ENCODE measurements at regions not wholly inside any gene's neighbourhood (a gene's known extent, or its start where the extent isn't known, plus 50 kb on each side); places are given as distances from the start of the nearest gene placed in this dataset.
"Not testable (repeated sequence)": the region's sequence is repeated elsewhere in the genome, so short reads cannot be mapped to it uniquely, and the experiment has no call there.

DNA sequence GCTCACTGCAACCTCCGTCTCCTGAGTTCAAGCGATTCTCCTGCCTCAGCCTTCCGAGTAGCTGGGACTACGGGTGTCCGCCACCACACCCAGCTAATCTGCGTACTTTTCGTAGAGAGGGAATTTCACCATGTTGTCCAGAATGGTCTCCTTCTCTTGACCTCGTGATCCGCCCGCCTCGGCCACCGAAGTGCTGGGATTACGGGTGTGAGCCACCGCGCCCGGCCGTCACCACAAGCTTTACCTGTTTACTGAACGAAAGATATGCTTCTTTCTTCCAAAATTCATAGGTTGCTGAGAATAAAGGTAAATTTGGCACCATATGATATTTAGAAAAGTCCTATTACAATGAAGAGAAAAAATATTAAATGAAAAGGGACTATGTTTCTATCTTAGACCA, 333.5 kb upstream of the EPHA6 start:
- H3K27ac ChIP-seq (ENCODE audit: insufficient read depth in 1 of 2, low read depth in 1 of 2, low read length in 2 of 2, poor library complexity in 1 of 2, severe bottlenecking in 2 of 2) = no peak overlapping the region
- POLR2A ChIA-PET = no interaction called here
- DNase-seq = no peak
- H3K27me3 ChIP-seq (replicated peaks in 2 of 5; ENCODE audit: control insufficient read depth in 4 of 5, insufficient read depth in 5 of 5, low read length in 4 of 5) = no peaks in the 10 kb centered on the region
- H3K4me3 ChIP-seq (ENCODE audit: control insufficient read depth in 1 of 7, extremely low read depth in 1 of 7, insufficient read depth in 4 of 7, low read depth in 2 of 7, low read length in 6 of 7) = no peak overlapping the region
- WGBS (ENCODE audit: insufficient coverage) = 97% methylated on average over 18 of the region's 18 CpGs
- CTCF ChIA-PET = no interaction called here
- H3K4me1 ChIP-seq (ENCODE audit: control extremely low read depth in 1 of 4, control insufficient read depth in 4 of 4, insufficient read depth in 4 of 4, low read length in 3 of 4) = no peaks in the 10 kb centered on the region
- no peaks in the 10 kb centered on the region for H3K9me3 ChIP-seq (ENCODE audit: control extremely low read depth in 1 of 5, control insufficient read depth in 4 of 5, insufficient read depth in 2 of 5, low read depth in 1 of 5, low read length in 4 of 5)
- no peaks in the 10 kb centered on the region for H3K36me3 ChIP-seq (ENCODE audit: control insufficient read depth in 4 of 4, insufficient read depth in 4 of 4, low read length in 3 of 4)

DNA sequence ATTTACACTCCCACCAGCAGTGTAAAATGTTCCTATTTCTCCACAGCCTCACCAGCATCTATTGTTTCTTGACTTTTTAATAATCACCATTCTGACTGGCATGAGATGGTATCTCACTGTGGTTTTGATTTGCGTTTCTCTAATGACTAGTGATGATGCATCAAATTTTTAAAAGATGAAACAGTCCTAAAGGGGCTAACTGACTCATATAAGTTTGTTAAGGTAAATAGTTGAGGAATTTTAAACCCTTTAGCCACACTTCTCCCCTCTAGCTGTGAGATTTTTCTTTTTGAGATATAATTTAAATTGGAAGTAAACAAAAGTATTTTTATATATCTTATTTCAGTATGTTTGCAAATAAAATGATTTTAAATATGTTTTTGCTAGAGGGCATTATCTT, 331.2 kb upstream of the EPHA6 start:
- H3K9me3 ChIP-seq (ENCODE audit: control extremely low read depth in 1 of 5, control insufficient read depth in 4 of 5, insufficient read depth in 2 of 5, low read depth in 1 of 5, low read length in 4 of 5); H3K4me3 ChIP-seq (ENCODE audit: control insufficient read depth in 1 of 7, extremely low read depth in 1 of 7, insufficient read depth in 4 of 7, low read depth in 2 of 7, low read length in 6 of 7); H3K36me3 ChIP-seq (ENCODE audit: control insufficient read depth in 4 of 4, insufficient read depth in 4 of 4, low read length in 3 of 4); H3K4me1 ChIP-seq (ENCODE audit: control extremely low read depth in 1 of 4, control insufficient read depth in 4 of 4, insufficient read depth in 4 of 4, low read length in 3 of 4); CTCF ChIA-PET; H3K27ac ChIP-seq (ENCODE audit: insufficient read depth in 1 of 2, low read depth in 1 of 2, low read length in 2 of 2, poor library complexity in 1 of 2, severe bottlenecking in 2 of 2); H3K27me3 ChIP-seq (replicated peaks in 2 of 5; ENCODE audit: control insufficient read depth in 4 of 5, insufficient read depth in 5 of 5, low read length in 4 of 5); DNase-seq; POLR2A ChIA-PET: not testable (repeated sequence)
- WGBS (ENCODE audit: insufficient coverage) = no CpG with 5 or more reads among the region's 1 CpG

DNA sequence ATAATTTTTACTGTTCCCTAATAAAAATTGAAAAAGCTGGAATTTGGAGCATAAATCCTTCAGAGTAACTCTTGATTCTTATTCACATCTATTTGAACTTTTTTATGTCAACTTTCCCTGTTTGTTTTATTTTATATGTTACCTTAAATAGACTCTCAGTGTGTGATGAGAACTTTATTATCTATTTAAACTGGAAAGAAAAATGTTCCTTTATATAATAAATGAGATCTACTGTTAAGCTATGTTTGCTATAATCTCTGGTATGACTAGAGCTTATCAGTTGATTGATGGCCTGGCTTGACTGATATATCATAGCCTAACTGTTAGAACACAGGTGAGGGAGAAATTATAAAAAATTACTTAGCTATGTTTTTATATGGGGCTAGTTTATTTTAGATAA, 330.6 kb upstream of the EPHA6 start:
- no peaks in the 10 kb centered on the region for H3K27me3 ChIP-seq (replicated peaks in 2 of 5; ENCODE audit: control insufficient read depth in 4 of 5, insufficient read depth in 5 of 5, low read length in 4 of 5)
- no peaks in the 10 kb centered on the region for H3K4me1 ChIP-seq (ENCODE audit: control extremely low read depth in 1 of 4, control insufficient read depth in 4 of 4, insufficient read depth in 4 of 4, low read length in 3 of 4)
- H3K27ac ChIP-seq (ENCODE audit: insufficient read depth in 1 of 2, low read depth in 1 of 2, low read length in 2 of 2, poor library complexity in 1 of 2, severe bottlenecking in 2 of 2) = no peak overlapping the region
- no peak for DNase-seq
- ChIA-PET POLR2A (no interaction called here), CTCF (no interaction called here)
- no peak overlapping the region for H3K4me3 ChIP-seq (ENCODE audit: control insufficient read depth in 1 of 7, extremely low read depth in 1 of 7, insufficient read depth in 4 of 7, low read depth in 2 of 7, low read length in 6 of 7)
- no peaks in the 10 kb centered on the region for H3K36me3 ChIP-seq (ENCODE audit: control insufficient read depth in 4 of 4, insufficient read depth in 4 of 4, low read length in 3 of 4)
- H3K9me3 ChIP-seq (ENCODE audit: control extremely low read depth in 1 of 5, control insufficient read depth in 4 of 5, insufficient read depth in 2 of 5, low read depth in 1 of 5, low read length in 4 of 5) = no peaks in the 10 kb centered on the region

DNA sequence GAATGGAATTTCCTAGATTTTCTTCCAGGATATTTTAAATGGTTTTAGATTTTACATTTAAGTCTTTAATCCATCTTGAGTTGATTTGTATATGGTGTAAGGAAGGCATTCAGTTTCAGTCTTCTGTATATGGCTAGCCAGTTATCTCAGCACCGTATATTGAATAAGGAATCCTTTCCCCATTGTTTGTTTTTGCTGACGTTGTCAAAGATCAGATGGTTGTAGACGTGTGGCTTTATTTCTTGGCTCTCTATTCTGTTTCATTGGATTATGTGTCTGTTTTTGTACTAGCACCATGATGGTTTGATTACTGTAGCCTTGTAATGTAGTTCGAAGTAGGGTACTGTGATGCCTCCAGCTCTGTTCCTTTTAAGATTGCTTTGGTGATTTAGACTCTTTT, 325.7 kb upstream of the EPHA6 start:
- Histone ChIP-seq H3K4me3 (ENCODE audit: control insufficient read depth in 1 of 7, extremely low read depth in 1 of 7, insufficient read depth in 4 of 7, low read depth in 2 of 7, low read length in 6 of 7) (no peak overlapping the region), H3K27me3 (replicated peaks in 2 of 5; ENCODE audit: control insufficient read depth in 4 of 5, insufficient read depth in 5 of 5, low read length in 4 of 5) (no peaks in the 10 kb centered on the region), H3K27ac (ENCODE audit: insufficient read depth in 1 of 2, low read depth in 1 of 2, low read length in 2 of 2, poor library complexity in 1 of 2, severe bottlenecking in 2 of 2) (no peak overlapping the region), H3K4me1 (ENCODE audit: control extremely low read depth in 1 of 4, control insufficient read depth in 4 of 4, insufficient read depth in 4 of 4, low read length in 3 of 4) (no peaks in the 10 kb centered on the region), H3K36me3 (ENCODE audit: control insufficient read depth in 4 of 4, insufficient read depth in 4 of 4, low read length in 3 of 4) (no peaks in the 10 kb centered on the region), H3K9me3 (ENCODE audit: control extremely low read depth in 1 of 5, control insufficient read depth in 4 of 5, insufficient read depth in 2 of 5, low read depth in 1 of 5, low read length in 4 of 5) (peaks cover 0 to 7% (median 0%) of the 10 kb centered on the region in 5 experiments)
- ChIA-PET CTCF (no interaction called here), POLR2A (no interaction called here)
- no peak for DNase-seq
- WGBS (ENCODE audit: insufficient coverage) = 92% methylated on average over 4 of the region's 4 CpGs

DNA sequence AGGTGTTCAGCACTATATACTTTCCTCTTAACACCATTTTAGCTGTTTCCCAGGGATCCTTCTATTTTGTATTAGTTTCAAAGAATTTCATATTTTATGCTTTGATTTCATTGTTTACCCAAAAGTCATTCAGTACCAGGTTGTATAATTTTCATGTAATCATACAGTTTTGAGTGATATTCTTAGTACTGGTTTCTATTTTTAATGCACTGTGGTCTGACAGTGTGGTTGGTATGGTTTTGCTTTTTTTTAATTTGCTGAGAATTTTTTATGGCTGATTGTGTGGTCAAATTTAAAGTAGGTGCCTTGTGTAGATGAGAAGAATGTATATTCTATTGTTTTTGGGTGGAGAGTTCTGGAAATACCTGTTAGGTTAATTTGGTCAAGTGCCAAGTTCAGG, 323.4 kb upstream of the EPHA6 start:
- POLR2A ChIA-PET = no interaction called here
- CTCF ChIA-PET = no interaction called here

DNA sequence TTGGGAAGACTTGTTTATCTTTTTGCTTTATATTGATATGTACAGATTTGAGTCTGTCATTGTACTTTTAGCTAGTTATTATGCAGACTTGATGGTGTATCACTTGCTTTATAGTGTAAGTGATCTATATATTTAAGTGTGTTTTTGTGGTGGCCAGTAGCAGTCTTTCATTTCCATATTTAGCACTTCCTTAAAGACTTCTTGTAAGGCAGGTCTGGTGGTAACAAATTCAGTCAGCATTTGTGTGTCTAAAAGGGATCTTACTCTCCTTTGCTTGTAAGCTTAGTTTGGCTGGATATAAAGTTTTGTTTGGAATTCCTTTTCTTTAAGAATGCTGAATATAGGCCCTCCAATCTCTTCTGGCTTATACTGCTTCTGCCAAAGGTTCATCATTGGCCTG, 322.5 kb upstream of the EPHA6 start:
- CTCF ChIA-PET = no interaction called here

More for the DNA sequence above, 323.4 kb upstream of the EPHA6 start:
- no peaks in the 10 kb centered on the region for H3K27me3 ChIP-seq (replicated peaks in 2 of 5; ENCODE audit: control insufficient read depth in 4 of 5, insufficient read depth in 5 of 5, low read length in 4 of 5)
- H3K4me3 ChIP-seq (ENCODE audit: control insufficient read depth in 1 of 7, extremely low read depth in 1 of 7, insufficient read depth in 4 of 7, low read depth in 2 of 7, low read length in 6 of 7) = no peak overlapping the region
- no peaks in the 10 kb centered on the region for H3K4me1 ChIP-seq (ENCODE audit: control extremely low read depth in 1 of 4, control insufficient read depth in 4 of 4, insufficient read depth in 4 of 4, low read length in 3 of 4)
- no peaks in the 10 kb centered on the region for H3K36me3 ChIP-seq (ENCODE audit: control insufficient read depth in 4 of 4, insufficient read depth in 4 of 4, low read length in 3 of 4)
- no peak overlapping the region for H3K27ac ChIP-seq (ENCODE audit: insufficient read depth in 1 of 2, low read depth in 1 of 2, low read length in 2 of 2, poor library complexity in 1 of 2, severe bottlenecking in 2 of 2)
- no peak for DNase-seq
- peaks cover 0 to 7% (median 0%) of the 10 kb centered on the region in 5 experiments for H3K9me3 ChIP-seq (ENCODE audit: control extremely low read depth in 1 of 5, control insufficient read depth in 4 of 5, insufficient read depth in 2 of 5, low read depth in 1 of 5, low read length in 4 of 5)

DNA sequence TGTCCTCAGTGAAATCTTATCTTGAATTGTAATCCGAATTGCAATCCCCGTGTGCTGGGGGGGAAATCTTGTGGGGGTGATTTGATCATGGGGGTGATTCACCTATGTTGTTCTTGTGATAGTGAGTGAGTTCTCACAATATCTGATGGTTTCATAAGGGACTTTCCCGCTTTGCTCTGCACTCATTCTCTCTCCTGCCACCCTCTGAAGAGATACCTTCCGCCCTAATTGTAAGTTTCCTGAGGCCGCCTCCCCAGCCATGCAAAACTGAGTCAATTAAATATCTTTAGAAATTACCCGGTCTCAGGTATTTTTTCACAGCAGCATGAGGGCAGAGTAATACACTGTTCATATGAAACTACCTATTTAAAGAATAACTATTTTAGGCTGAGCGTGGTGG, 304.1 kb upstream of the EPHA6 start:
- Histone ChIP-seq H3K27ac (ENCODE audit: insufficient read depth in 1 of 2, low read depth in 1 of 2, low read length in 2 of 2, poor library complexity in 1 of 2, severe bottlenecking in 2 of 2) (no peak overlapping the region), H3K9me3 (ENCODE audit: control extremely low read depth in 1 of 5, control insufficient read depth in 4 of 5, insufficient read depth in 2 of 5, low read depth in 1 of 5, low read length in 4 of 5) (no peaks in the 10 kb centered on the region), H3K4me3 (ENCODE audit: control insufficient read depth in 1 of 7, extremely low read depth in 1 of 7, insufficient read depth in 4 of 7, low read depth in 2 of 7, low read length in 6 of 7) (no peak overlapping the region), H3K27me3 (replicated peaks in 2 of 5; ENCODE audit: control insufficient read depth in 4 of 5, insufficient read depth in 5 of 5, low read length in 4 of 5) (no peaks in the 10 kb centered on the region), H3K36me3 (ENCODE audit: control insufficient read depth in 4 of 4, insufficient read depth in 4 of 4, low read length in 3 of 4) (no peaks in the 10 kb centered on the region), H3K4me1 (ENCODE audit: control extremely low read depth in 1 of 4, control insufficient read depth in 4 of 4, insufficient read depth in 4 of 4, low read length in 3 of 4) (no peaks in the 10 kb centered on the region)
- DNase-seq = no peak
- WGBS (ENCODE audit: insufficient coverage) = 94% methylated on average over 6 of the region's 7 CpGs
- POLR2A ChIA-PET = no interaction called here
- CTCF ChIA-PET = no interaction called here

More for the DNA sequence above, 322.5 kb upstream of the EPHA6 start:
- no peak overlapping the region for H3K4me3 ChIP-seq (ENCODE audit: control insufficient read depth in 1 of 7, extremely low read depth in 1 of 7, insufficient read depth in 4 of 7, low read depth in 2 of 7, low read length in 6 of 7)
- no peaks in the 10 kb centered on the region for H3K4me1 ChIP-seq (ENCODE audit: control extremely low read depth in 1 of 4, control insufficient read depth in 4 of 4, insufficient read depth in 4 of 4, low read length in 3 of 4)
- POLR2A ChIA-PET = no interaction called here
- no peaks in the 10 kb centered on the region for H3K27me3 ChIP-seq (replicated peaks in 2 of 5; ENCODE audit: control insufficient read depth in 4 of 5, insufficient read depth in 5 of 5, low read length in 4 of 5)
- H3K9me3 ChIP-seq (ENCODE audit: control extremely low read depth in 1 of 5, control insufficient read depth in 4 of 5, insufficient read depth in 2 of 5, low read depth in 1 of 5, low read length in 4 of 5) = peaks cover 0 to 7% (median 0%) of the 10 kb centered on the region in 5 experiments
- no peaks in the 10 kb centered on the region for H3K36me3 ChIP-seq (ENCODE audit: control insufficient read depth in 4 of 4, insufficient read depth in 4 of 4, low read length in 3 of 4)
- H3K27ac ChIP-seq (ENCODE audit: insufficient read depth in 1 of 2, low read depth in 1 of 2, low read length in 2 of 2, poor library complexity in 1 of 2, severe bottlenecking in 2 of 2) = no peak overlapping the region
- DNase-seq = no peak

DNA sequence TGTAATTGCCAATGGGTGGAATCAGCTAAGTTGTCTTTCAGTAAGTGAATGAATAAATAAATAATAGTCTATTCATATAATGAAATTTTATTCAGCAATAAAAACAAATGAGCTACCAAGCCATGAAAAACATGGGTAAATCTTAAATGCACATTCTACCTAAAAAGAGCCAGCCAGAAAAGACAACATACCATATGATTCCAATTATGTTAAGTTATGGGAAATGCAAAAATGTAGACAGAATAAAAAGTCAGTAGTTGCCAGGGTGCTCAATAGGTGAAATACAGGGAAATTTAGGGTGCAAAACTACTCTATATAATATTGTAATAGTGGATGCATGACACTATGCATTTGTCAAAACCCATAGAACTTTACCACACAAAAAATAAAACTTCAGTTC, 277.2 kb upstream of the EPHA6 start:
- Histone ChIP-seq H3K27ac (ENCODE audit: insufficient read depth in 1 of 2, low read depth in 1 of 2, low read length in 2 of 2, poor library complexity in 1 of 2, severe bottlenecking in 2 of 2) (no peak overlapping the region), H3K36me3 (ENCODE audit: control insufficient read depth in 4 of 4, insufficient read depth in 4 of 4, low read length in 3 of 4) (no peaks in the 10 kb centered on the region), H3K4me3 (ENCODE audit: control insufficient read depth in 1 of 7, extremely low read depth in 1 of 7, insufficient read depth in 4 of 7, low read depth in 2 of 7, low read length in 6 of 7) (no peak overlapping the region), H3K27me3 (replicated peaks in 2 of 5; ENCODE audit: control insufficient read depth in 4 of 5, insufficient read depth in 5 of 5, low read length in 4 of 5) (no peaks in the 10 kb centered on the region), H3K4me1 (ENCODE audit: control extremely low read depth in 1 of 4, control insufficient read depth in 4 of 4, insufficient read depth in 4 of 4, low read length in 3 of 4) (no peaks in the 10 kb centered on the region), H3K9me3 (ENCODE audit: control extremely low read depth in 1 of 5, control insufficient read depth in 4 of 5, insufficient read depth in 2 of 5, low read depth in 1 of 5, low read length in 4 of 5) (no peaks in the 10 kb centered on the region)
- ChIA-PET POLR2A (interaction anchor here (0.7 kb wide), 1 partner anchor 1595 kb away, joined by 5 read pairs; no protein-coding TSS in a partner anchor), CTCF (no interaction called here)
- DNase-seq = no peak

Data from common myeloid progenitor, CD34-positive (primary cell).